RWPE2 (cell line): ENCODE measurements at regions not wholly inside any gene's neighbourhood (a gene's known extent, or its start where the extent isn't known, plus 50 kb on each side); places are given as distances from the start of the nearest gene placed in this dataset.

Experiments
- ATAC-seq: fragments of 200-7000 bp; cut with Tn5 transposase; 3 replicates; pipeline ENCODE4 v1.9.1; 2021; ENCODE audit warnings: low read depth
- DNase-seq: peaks from one replicate; pipeline ENCODE4 v3.0.0-alpha.2; 2020; ENCODE audit warnings: low spot score
- H3K27ac ChIP-seq: fragments of 450-650 bp; 2 replicates; pipeline ENCODE4 v1.5.1; 2017; ENCODE audit warnings: mild to moderate bottlenecking; ENCODE audit not compliant: poor library complexity, severe bottlenecking
- H3K27me3 ChIP-seq: fragments of 250-450 bp; sonication (Bioruptor Pico); 2 replicates; pipeline ENCODE4 v1.5.1; 2021; ENCODE audit warnings: mild to moderate bottlenecking, moderate library complexity; ENCODE audit not compliant: insufficient read depth, poor library complexity, severe bottlenecking
- H3K36me3 ChIP-seq: fragments of 250-450 bp; sonication (Bioruptor Pico); 2 replicates; pipeline ENCODE4 v1.5.1; 2020; ENCODE audit warnings: low read depth, mild to moderate bottlenecking, moderate library complexity
- H3K4me1 ChIP-seq: fragments of 250-450 bp; sonication (Bioruptor Pico); 2 replicates; pipeline ENCODE4 v1.5.1; 2021; ENCODE audit warnings: mild to moderate bottlenecking, moderate library complexity; ENCODE audit not compliant: insufficient read depth, poor library complexity, severe bottlenecking
- H3K4me3 ChIP-seq: fragments of 250-450 bp; sonication (Bioruptor Pico); 2 replicates; pipeline ENCODE4 v1.5.1; 2021; ENCODE audit warnings: mild to moderate bottlenecking, moderate library complexity; ENCODE audit not compliant: severe bottlenecking
- H3K9me3 ChIP-seq: fragments of 250-450 bp; sonication (Bioruptor Pico); 2 replicates; pipeline ENCODE4 v1.5.1; 2021; ENCODE audit warnings: mild to moderate bottlenecking, moderate library complexity; ENCODE audit not compliant: severe bottlenecking
- CTCF ChIP-seq: fragments of 450-650 bp; IDR thresholded peaks from one replicate; pipeline ENCODE4 v1.5.1; 2017; ENCODE audit warnings: mild to moderate bottlenecking, moderate library complexity; ENCODE audit not compliant: poor library complexity, severe bottlenecking

GRCh38 chr1:17920881-17921640, 165.9 kb downstream of the ACTL8 start:
- Histone ChIP-seq H3K27ac (no peak overlapping the region), H3K36me3 (no peaks in the 10 kb centered on the region), H3K4me3 (no peak overlapping the region), H3K27me3 (peaks cover 6% of the 10 kb centered on the region), H3K4me1 (no peaks in the 10 kb centered on the region), H3K9me3 (no peaks in the 10 kb centered on the region)
- no peak for TF ChIP-seq CTCF
- DNase-seq (no peak), ATAC-seq (no peak)

- Histone ChIP-seq H3K9me3 (no peaks in the 10 kb centered on the region), H3K4me3 (no peak overlapping the region), H3K27me3 (peaks cover 4% of the 10 kb centered on the region), H3K36me3 (no peaks in the 10 kb centered on the region), H3K4me1 (no peaks in the 10 kb centered on the region), H3K27ac (no peak overlapping the region)
- no peak for DNase-seq
- ATAC-seq: no peak
- TF ChIP-seq CTCF: peak; percentile 51
These were observed 167.7 kb downstream of the ACTL8 start for GRCh38 chr1:17922833-17923232.

GRCh38 chr1:17923666-17924065, 168.5 kb downstream of the ACTL8 start:
- Histone ChIP-seq H3K27ac (no peak overlapping the region), H3K4me1 (no peaks in the 10 kb centered on the region), H3K27me3 (peaks cover 4% of the 10 kb centered on the region), H3K4me3 (no peak overlapping the region), H3K9me3 (no peaks in the 10 kb centered on the region), H3K36me3 (no peaks in the 10 kb centered on the region)
- no peak for ATAC-seq
- TF ChIP-seq CTCF: no peak
- DNase-seq: no peak

GRCh38 chr1:17924578-17924977, 169.4 kb downstream of the ACTL8 start:
- H3K4me1 ChIP-seq: no peaks in the 10 kb centered on the region
- DNase-seq: no peak
- peaks cover 5% of the 10 kb centered on the region for H3K27me3 ChIP-seq
- TF ChIP-seq CTCF: no peak
- no peak overlapping the region for H3K4me3 ChIP-seq
- no peak overlapping the region for H3K27ac ChIP-seq
- ATAC-seq: no peak
- H3K36me3 ChIP-seq: no peaks in the 10 kb centered on the region
- H3K9me3 ChIP-seq: no peaks in the 10 kb centered on the region
